ENCODE measurements at regions not wholly inside any gene's neighbourhood (a gene's known extent, or its start where the extent isn't known, plus 50 kb on each side); places are given as distances from the start of the nearest gene placed in this dataset.

DNA sequence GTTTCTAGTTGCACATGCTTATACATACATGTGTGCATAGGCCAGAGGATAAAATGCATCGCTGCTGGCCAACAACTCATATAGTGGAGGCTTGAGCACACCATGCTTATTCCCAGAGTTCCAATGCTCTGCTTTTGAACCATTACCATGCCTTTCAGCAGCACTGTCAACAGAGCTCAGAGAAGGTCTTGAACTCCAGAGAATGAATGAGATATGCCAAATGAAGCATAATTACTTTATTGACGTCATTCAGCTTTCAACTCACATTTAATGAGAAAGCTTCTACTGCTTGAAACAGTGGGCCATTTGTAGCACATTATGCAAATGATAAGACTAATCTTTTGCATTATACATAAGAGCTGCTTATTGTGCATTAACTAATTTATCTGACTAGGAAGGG is 765.3 kb upstream of the GRAMD2B start:
- 86 to 92% methylated on average over 2 of the region's 2 CpGs for WGBS, 2 donors
- DNase-seq (ENCODE audit: low spot score in 2 of 2) = no peak
- TF ChIP-seq CTCF (IDR thresholded peaks at IDR 0.05) (no peak), POLR2A (IDR thresholded peaks at IDR 0.05) (no peak)
- intact Hi-C loops (cut with DNase I; ENCODE audit: low total_unique reads) = no loop called here
- H3K4me3 ChIP-seq (ENCODE audit: low read depth, poor library complexity, severe bottlenecking) = no peak overlapping the region

- no peak overlapping the region for H3K4me3 ChIP-seq (ENCODE audit: low read depth, poor library complexity, severe bottlenecking)
- intact Hi-C loops (cut with DNase I; ENCODE audit: low total_unique reads) = no loop called here
- 38 to 45% methylated on average over 2 of the region's 2 CpGs for WGBS, 2 donors
- DNase-seq (ENCODE audit: low spot score in 2 of 2) = no peak
- TF ChIP-seq CTCF (IDR thresholded peaks at IDR 0.05) = no peak
- TF ChIP-seq POLR2A (IDR thresholded peaks at IDR 0.05) = no peak
Observed at GRCh38 chr5:125659316-125660023, 763.7 kb upstream of the GRAMD2B start.

GRCh38 chr5:125660231-125660895 is 762.8 kb upstream of the GRAMD2B start:
- intact Hi-C loops (cut with DNase I; ENCODE audit: low total_unique reads) = no loop called here
- WGBS, 2 donors = 86 to 88% methylated on average over 1 of the region's 1 CpG
- TF ChIP-seq POLR2A (IDR thresholded peaks at IDR 0.05) (no peak), CTCF (IDR thresholded peaks at IDR 0.05) (no peak)
- no peak for DNase-seq (ENCODE audit: low spot score in 2 of 2)
- H3K4me3 ChIP-seq (ENCODE audit: low read depth, poor library complexity, severe bottlenecking) = no peak overlapping the region

DNA sequence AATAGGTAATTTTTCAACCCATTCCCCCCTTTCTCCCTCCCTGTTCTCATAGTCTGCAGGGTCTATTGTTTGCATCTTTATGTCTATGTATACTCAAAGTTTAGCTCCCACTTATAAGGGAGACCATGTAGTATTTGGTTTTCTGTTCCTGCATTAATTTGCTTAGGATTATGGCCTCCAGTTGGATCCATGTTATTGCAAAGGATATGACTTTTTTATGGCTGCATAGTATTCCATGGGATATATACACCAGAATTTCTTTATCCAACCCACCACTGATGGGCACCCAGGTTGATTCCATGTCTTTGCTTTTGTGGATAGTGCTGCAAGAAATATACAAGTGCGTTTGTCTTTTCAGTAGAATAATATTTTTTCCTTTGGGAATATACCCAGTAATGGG is 761.6 kb upstream of the GRAMD2B start:
- no peak overlapping the region for H3K4me3 ChIP-seq (ENCODE audit: low read depth, poor library complexity, severe bottlenecking)
- DNase-seq (ENCODE audit: low spot score in 2 of 2) = no peak
- TF ChIP-seq POLR2A (IDR thresholded peaks at IDR 0.05) = no peak
- TF ChIP-seq CTCF (IDR thresholded peaks at IDR 0.05) = no peak
- WGBS, 2 donors = 98 to 100% methylated on average over 1 of the region's 1 CpG
- intact Hi-C loops (cut with DNase I; ENCODE audit: low total_unique reads) = no loop called here

GRCh38 chr5:125668884-125669283 is 754.3 kb upstream of the GRAMD2B start:
- H3K4me3 ChIP-seq (ENCODE audit: low read depth, poor library complexity, severe bottlenecking) = no peak overlapping the region
- TF ChIP-seq POLR2A (IDR thresholded peaks at IDR 0.05) (no peak), CTCF (IDR thresholded peaks at IDR 0.05) (no peak)
- no peak for DNase-seq (ENCODE audit: low spot score in 2 of 2)
- intact Hi-C loops (cut with DNase I; ENCODE audit: low total_unique reads) = no loop called here

All from lower leg skin (tissue), 4 donors.